WERI-Rb-1 (cell line): ENCODE measurements at regions not wholly inside any gene's neighbourhood (a gene's known extent, or its start where the extent isn't known, plus 50 kb on each side); places are given as distances from the start of the nearest gene placed in this dataset.

ENCODE experiments used
- DNase-seq: peaks from one replicate; pipeline ENCODE4 v3.0.0-alpha.2; 2020
- H3K27ac ChIP-seq: fragments of 250-450 bp; sonication (Bioruptor Pico); 2 replicates; pipeline ENCODE4 v1.5.1; 2020; ENCODE audit warnings: mild to moderate bottlenecking, moderate library complexity
- H3K27me3 ChIP-seq: fragments of 250-450 bp; sonication (Bioruptor Pico); 2 replicates; pipeline ENCODE4 v1.5.1; 2021; ENCODE audit warnings: mild to moderate bottlenecking, low read depth, moderate library complexity; ENCODE audit not compliant: insufficient read depth, severe bottlenecking
- H3K36me3 ChIP-seq: fragments of 250-450 bp; sonication (Bioruptor Pico); 2 replicates; pipeline ENCODE4 v1.5.1; 2020; ENCODE audit warnings: mild to moderate bottlenecking, moderate library complexity
- H3K4me3 ChIP-seq: 2 replicates; pipeline ENCODE4 v1.5.1; 2011; ENCODE audit warnings: low read depth, mild to moderate bottlenecking, control low read depth, low read length
- H3K9me3 ChIP-seq: fragments of 250-450 bp; sonication (Bioruptor Pico); 2 replicates; pipeline ENCODE4 v1.5.1; 2021; ENCODE audit warnings: mild to moderate bottlenecking, moderate library complexity; ENCODE audit not compliant: severe bottlenecking
- TF ChIP-seq, protein P1 (sequence below): IDR thresholded peaks from 2 replicates; pipeline ENCODE4 v1.5.1; 2011; ENCODE audit warnings: low read depth, mild to moderate bottlenecking, control low read depth, inconsistent platforms, low read length

DNA sequence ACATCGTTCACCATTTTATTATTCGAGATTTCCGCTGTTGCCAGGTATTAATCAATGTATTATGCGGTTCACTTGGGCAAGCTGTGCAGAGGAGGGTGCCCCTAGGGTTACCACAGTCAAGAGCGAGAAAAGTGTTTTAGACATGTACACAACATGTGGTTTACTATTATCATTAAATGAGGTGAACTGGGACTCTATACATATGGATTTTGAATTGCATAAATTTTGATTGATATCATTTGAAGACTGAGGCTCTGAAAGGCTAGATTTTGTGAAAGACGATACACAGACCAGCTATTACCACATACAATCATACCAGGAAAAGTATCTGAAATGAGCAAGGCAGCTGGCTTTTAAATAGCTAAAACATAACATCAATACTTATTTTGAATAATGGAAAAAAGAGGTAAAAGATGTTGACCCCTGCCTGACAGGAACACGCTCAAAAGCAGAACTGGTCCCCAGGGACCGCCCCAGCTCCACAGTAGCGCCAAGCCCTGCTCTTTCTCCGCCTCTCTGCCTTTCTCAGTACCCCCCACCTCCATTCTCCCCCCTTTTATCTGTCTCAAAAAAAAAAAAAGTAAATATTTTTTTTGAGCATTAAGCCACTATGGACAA is 413.4 kb upstream of the MKI67 start:
- TF ChIP-seq, protein P1, sequence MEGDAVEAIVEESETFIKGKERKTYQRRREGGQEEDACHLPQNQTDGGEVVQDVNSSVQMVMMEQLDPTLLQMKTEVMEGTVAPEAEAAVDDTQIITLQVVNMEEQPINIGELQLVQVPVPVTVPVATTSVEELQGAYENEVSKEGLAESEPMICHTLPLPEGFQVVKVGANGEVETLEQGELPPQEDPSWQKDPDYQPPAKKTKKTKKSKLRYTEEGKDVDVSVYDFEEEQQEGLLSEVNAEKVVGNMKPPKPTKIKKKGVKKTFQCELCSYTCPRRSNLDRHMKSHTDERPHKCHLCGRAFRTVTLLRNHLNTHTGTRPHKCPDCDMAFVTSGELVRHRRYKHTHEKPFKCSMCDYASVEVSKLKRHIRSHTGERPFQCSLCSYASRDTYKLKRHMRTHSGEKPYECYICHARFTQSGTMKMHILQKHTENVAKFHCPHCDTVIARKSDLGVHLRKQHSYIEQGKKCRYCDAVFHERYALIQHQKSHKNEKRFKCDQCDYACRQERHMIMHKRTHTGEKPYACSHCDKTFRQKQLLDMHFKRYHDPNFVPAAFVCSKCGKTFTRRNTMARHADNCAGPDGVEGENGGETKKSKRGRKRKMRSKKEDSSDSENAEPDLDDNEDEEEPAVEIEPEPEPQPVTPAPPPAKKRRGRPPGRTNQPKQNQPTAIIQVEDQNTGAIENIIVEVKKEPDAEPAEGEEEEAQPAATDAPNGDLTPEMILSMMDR: no peak
- H3K4me3 ChIP-seq: no peak overlapping the region
- H3K27me3 ChIP-seq: peaks cover 7% of the 10 kb centered on the region

DNA sequence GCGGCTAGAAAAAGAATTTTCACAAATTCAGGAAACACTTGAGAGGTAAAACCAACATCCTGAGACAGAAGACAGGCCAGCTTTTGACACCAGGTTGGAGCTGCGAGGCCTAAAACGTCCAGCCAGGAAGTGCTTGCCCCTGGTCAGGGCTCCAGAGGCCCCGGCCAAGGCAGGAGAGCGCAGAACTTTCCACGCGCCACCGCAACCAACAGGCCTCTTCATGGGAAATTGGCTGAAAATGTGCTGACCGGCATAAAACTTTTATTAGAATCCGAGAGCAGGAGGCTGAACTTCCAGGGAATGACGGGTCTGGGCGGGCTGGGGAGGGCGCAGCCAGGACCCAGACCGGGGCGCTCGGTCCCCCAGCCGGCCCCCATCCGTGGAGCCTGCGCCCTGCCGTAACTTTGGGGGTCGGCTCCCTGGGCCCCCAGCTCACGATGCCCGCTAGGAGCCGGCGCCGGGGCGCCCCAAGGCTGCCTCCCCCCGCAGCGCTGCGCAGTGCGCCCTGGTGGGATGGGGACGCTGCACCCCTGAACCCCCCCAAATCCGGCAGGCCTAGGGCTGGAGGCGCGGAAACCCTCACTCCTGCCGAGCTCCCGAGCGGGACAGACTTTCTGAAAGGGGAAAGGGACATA is 414.0 kb upstream of the MKI67 start:
- Histone ChIP-seq H3K27ac (no peak overlapping the region), H3K27me3 (peaks cover 7% of the 10 kb centered on the region), H3K9me3 (no peaks in the 10 kb centered on the region), H3K4me3 (no peak overlapping the region), H3K36me3 (no peaks in the 10 kb centered on the region)
- DNase-seq: no peak
- TF ChIP-seq, protein P1: no peak

More for the DNA sequence above, 413.4 kb upstream of the MKI67 start:
- Histone ChIP-seq H3K9me3 (no peaks in the 10 kb centered on the region), H3K36me3 (no peaks in the 10 kb centered on the region), H3K27ac (no peak overlapping the region)
- DNase-seq: no peak

DNA sequence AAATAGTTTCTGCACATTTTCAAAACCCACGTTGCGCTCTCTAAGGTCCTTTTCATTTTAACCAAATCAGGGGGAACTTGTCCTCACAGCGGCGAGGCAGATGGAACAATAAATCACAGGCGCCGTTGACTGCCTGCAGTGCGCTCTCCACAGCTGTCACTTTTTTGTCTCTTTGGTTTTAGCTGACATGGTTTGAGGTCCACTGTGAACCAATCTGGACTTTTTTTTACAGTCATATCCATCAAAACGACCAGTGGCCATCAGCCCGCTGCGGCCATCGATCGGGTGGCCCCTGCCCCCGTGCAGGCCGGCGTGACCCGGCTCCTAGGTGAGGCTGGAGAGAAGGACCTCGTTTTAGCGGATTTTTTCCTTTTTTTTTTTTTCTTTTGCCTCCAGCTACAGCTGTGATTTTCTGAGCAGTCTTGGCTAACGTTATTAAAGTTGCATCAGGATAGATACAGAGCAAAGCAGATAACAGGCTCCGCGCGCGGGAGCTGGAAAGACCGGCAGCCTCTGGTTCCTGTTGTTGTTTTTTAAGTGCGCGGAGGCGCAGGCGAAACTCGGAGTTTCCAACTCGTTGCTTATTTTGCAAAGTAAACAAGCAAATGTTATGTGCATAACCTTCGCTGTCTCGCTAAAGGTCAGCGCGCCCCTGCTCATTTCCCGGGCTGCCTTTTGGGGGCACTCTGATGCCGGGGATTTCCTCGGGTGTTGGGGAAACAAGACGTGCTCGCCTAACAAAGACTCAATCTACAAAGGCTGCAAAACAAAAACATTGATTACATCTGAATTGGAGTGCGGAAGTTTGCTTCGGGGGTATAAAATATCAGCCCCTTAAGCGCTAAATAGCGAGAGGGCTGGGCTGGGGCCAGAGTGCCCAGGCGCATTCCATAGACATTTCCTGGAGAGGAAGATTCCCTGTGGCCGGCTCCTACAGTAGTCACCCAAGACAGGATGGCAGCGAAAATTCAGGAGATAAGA is 414.8 kb upstream of the MKI67 start:
- Histone ChIP-seq H3K4me3 (no peak overlapping the region), H3K9me3 (no peaks in the 10 kb centered on the region), H3K27ac (no peak overlapping the region), H3K36me3 (no peaks in the 10 kb centered on the region), H3K27me3 (peaks cover 5% of the 10 kb centered on the region)
- no peak for DNase-seq
- TF ChIP-seq, protein P1: no peak

DNA sequence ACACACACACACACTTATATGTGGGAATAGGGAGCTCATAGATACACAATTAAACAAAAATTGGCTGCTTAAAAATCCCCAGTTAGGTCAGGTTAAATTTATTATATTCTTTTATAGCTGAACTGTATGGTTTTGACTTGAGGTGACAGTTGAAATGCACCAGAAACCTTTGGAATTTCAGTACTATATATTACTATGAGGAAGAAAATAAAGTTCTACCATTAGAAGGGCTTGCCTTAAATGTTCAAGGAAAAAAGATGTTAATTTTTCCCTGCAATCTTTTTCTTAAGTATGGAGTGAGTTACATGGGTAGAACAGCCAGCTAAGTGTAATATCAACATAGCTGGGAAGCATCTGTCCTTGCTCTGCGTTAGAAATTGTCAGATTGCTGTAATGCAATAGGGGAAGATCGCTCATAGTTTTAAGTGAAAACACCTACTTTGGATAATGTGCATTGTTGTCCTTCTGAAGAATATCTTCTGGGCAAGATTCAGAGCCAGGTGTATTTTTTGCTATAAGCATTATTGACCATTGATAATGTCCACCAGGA is 415.8 kb upstream of the MKI67 start:
- no peak overlapping the region for H3K4me3 ChIP-seq
- TF ChIP-seq, protein P1: no peak
- DNase-seq: no peak
- H3K27ac ChIP-seq: no peak overlapping the region
- H3K36me3 ChIP-seq: no peaks in the 10 kb centered on the region
- H3K9me3 ChIP-seq: no peaks in the 10 kb centered on the region
- H3K27me3 ChIP-seq: peaks cover 3% of the 10 kb centered on the region

DNA sequence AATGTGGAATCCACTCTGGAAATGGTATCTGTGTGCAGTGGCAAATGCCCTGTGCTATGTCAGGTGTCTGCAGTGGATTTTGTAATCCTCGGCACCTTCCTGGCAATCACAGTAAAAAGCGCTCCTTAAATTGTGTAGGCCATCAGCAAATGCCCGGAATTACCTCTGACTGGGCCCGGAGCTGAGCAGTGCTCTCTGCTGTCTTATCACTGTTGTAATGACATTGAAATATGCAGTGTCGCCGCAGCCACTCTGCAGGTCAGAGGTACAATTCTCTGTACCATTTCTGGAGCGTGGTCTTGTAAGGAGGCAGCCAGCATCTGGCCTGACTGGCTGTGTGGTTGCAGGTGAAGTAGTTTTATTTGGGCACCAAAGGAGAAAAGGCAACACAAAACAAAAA is 416.4 kb upstream of the MKI67 start:
- Histone ChIP-seq H3K36me3 (no peaks in the 10 kb centered on the region), H3K4me3 (no peak overlapping the region), H3K9me3 (no peaks in the 10 kb centered on the region), H3K27ac (no peak overlapping the region), H3K27me3 (peaks cover 3% of the 10 kb centered on the region)
- no peak for DNase-seq
- TF ChIP-seq, protein P1: no peak
